ENCODE measurements at regions not wholly inside any gene's neighbourhood (a gene's known extent, or its start where the extent isn't known, plus 50 kb on each side); places are given as distances from the start of the nearest gene placed in this dataset.

GRCh38 chr9:97766092-97766491, 69.0 kb upstream of the XPA start:
- POLR2A ChIA-PET: no interaction called here
- no peak overlapping the region for H3K4me2 ChIP-seq

More at GRCh38 chr9:97766092-97766491, 69.0 kb upstream of the XPA start:
- no peak overlapping the region for H3K27ac ChIP-seq (ENCODE audit: low read depth in 2 of 2, low read length in 1 of 2)
- no peaks in the 10 kb centered on the region for H3K9me2 ChIP-seq
- no peaks in the 10 kb centered on the region for H3F3A ChIP-seq (replicated peaks; ENCODE audit: insufficient read depth)
- H4K20me1 ChIP-seq (ENCODE audit: insufficient read depth): no peaks in the 10 kb centered on the region
- CTCF ChIA-PET: interaction anchor here (1.1 kb wide), 1 partner anchor 11 kb away, joined by 4 read pairs; no protein-coding TSS in a partner anchor
- TF ChIP-seq EZH2phosphoT487 (IDR thresholded peaks at IDR 0.05; ENCODE audit: borderline replicate concordance, low read depth) (no peak), RAD21 (IDR thresholded peaks at IDR 0.05; ENCODE audit: low read length) (no peak), YY1 (IDR thresholded peaks at IDR 0.05; ENCODE audit: low read depth) (no peak), RCOR1 (IDR thresholded peaks at IDR 0.05; ENCODE audit: low read length) (no peak), RXRA (IDR thresholded peaks at IDR 0.05; ENCODE audit: borderline replicate concordance, low read depth) (no peak), FOXJ3 (CRISPR knock-in tag; IDR thresholded peaks at IDR 0.05) (no peak), REST (IDR thresholded peaks at IDR 0.05; ENCODE audit: low read depth, low read length) (no peak), SIN3A (IDR thresholded peaks at IDR 0.05; ENCODE audit: borderline replicate concordance, low read depth, low read length) (no peak), TEAD4 (IDR thresholded peaks at IDR 0.05; ENCODE audit: borderline replicate concordance, insufficient read depth) (no peak), ELF1 (IDR thresholded peaks at IDR 0.05) (no peak), RFX5 (IDR thresholded peaks at IDR 0.05; ENCODE audit: low read length) (no peak), MXI1 (IDR thresholded peaks at IDR 0.05; ENCODE audit: low read depth, low read length) (no peak), TCF12 (IDR thresholded peaks at IDR 0.05) (no peak), JUND (IDR thresholded peaks at IDR 0.05) (no peak), MEF2A (IDR thresholded peaks at IDR 0.05; ENCODE audit: borderline replicate concordance, low read depth) (no peak), SMC3 (IDR thresholded peaks at IDR 0.05; ENCODE audit: low read depth, low read length) (no peak), TAF1 (IDR thresholded peaks at IDR 0.05; ENCODE audit: borderline replicate concordance, low read depth, low read length) (no peak), EP300 (IDR thresholded peaks at IDR 0.05; ENCODE audit: borderline replicate concordance in 1 of 2, low read depth in 1 of 2, low read length in 1 of 2) (no peak)
- TF ChIP-seq, protein P1, sequence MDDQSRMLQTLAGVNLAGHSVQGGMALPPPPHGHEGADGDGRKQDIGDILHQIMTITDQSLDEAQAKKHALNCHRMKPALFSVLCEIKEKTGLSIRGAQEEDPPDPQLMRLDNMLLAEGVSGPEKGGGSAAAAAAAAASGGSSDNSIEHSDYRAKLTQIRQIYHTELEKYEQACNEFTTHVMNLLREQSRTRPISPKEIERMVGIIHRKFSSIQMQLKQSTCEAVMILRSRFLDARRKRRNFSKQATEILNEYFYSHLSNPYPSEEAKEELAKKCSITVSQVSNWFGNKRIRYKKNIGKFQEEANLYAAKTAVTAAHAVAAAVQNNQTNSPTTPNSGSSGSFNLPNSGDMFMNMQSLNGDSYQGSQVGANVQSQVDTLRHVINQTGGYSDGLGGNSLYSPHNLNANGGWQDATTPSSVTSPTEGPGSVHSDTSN (IDR thresholded peaks at IDR 0.05): no peak
- TF ChIP-seq, protein P2, sequence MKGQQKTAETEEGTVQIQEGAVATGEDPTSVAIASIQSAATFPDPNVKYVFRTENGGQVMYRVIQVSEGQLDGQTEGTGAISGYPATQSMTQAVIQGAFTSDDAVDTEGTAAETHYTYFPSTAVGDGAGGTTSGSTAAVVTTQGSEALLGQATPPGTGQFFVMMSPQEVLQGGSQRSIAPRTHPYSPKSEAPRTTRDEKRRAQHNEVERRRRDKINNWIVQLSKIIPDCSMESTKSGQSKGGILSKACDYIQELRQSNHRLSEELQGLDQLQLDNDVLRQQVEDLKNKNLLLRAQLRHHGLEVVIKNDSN (IDR thresholded peaks at IDR 0.05; ENCODE audit: borderline replicate concordance, low read depth): no peak
- H3K79me2 ChIP-seq (ENCODE audit: insufficient read depth): no peaks in the 10 kb centered on the region
- H3K4me1 ChIP-seq (ENCODE audit: control insufficient read depth in 1 of 2, insufficient read depth in 2 of 2, low read depth in 1 of 2, low read length in 1 of 2): no peaks in the 10 kb centered on the region; a peak in 1 of 4 replicates
- no peak overlapping the region for H3K4me3 ChIP-seq (ENCODE audit: low read depth in 2 of 2, low read length in 1 of 2)
- peaks cover 15% of the 10 kb centered on the region; the same call in 1 of the 2 replicates for H3K27me3 ChIP-seq (ENCODE audit: insufficient read depth)
- no peak for DNase-seq
- 62% methylated on average over 2 of the region's 2 CpGs for WGBS (ENCODE audit: low lambda C conversion rate)
- no peak overlapping the region for H2AFZ ChIP-seq (ENCODE audit: low read depth)
- no peak overlapping the region for H3K9ac ChIP-seq
- no peaks in the 10 kb centered on the region for H3K9me3 ChIP-seq
- no peaks in the 10 kb centered on the region for H3K36me3 ChIP-seq (replicated peaks in 1 of 2; ENCODE audit: control insufficient read depth in 1 of 2, insufficient read depth in 2 of 2, low read length in 1 of 2)

Measured in SK-N-SH (cell line).